HTR-8/SVneo (cell line): ENCODE measurements at regions not wholly inside any gene's neighbourhood (a gene's known extent, or its start where the extent isn't known, plus 50 kb on each side); places are given as distances from the start of the nearest gene placed in this dataset.

Source experiments
- DNase-seq: peaks from one replicate; pipeline ENCODE4 v3.0.0; 2011; ENCODE audit warnings: low spot score, mixed read lengths; ENCODE audit not compliant: insufficient read length
- FAIRE-seq: peaks from 2 replicates; lab custom pipeline; 2011; peaks lifted over from hg19 to GRCh38; lab: Jason Lieb, UNC

GRCh38 chr12:116399055-116399454, 121.6 kb upstream of the MED13L start:
- FAIRE-seq (no peak), DNase-seq (no peak)

DNA sequence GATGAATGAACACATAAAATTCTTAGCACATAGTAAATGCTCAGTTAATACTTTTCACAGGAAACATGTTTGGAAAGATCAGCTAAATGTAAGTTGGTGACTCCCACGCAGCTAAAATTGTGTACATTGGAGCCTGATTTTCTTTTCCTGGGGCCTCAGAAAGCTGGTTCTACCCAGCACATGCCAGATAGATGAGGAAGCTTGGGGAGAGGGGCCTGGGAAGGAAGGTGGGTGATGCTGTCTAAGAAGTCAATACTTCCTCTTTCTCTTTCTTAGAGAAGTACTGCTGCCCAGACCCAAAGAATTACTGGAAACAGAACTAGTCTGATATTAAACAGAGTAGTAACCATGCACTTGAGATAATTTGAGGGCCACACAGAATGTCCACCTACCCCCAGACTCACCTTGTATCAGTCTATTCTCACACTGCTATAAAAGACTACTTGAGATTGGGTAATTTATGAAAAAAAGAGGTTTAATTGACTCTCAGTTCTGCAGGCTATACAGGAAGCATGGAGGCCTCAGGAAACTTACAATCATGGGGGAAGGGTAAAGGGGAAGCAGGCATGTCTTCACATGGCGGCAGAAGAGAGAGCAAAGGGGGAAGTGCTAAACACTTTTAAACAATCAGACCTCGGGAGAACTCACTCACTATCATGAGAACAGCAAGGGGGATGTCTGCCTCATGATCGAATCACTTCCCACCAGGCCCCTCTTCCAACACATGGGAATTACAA, 123.3 kb upstream of the MED13L start:
- FAIRE-seq, result no peak
- no peak for DNase-seq

- DNase-seq (no peak), FAIRE-seq (no peak)
Measured at GRCh38 chr12:116401565-116401964, 124.1 kb upstream of the MED13L start.

GRCh38 chr12:116402163-116402939, 124.9 kb upstream of the MED13L start:
- no peak for FAIRE-seq
- no peak for DNase-seq

DNA sequence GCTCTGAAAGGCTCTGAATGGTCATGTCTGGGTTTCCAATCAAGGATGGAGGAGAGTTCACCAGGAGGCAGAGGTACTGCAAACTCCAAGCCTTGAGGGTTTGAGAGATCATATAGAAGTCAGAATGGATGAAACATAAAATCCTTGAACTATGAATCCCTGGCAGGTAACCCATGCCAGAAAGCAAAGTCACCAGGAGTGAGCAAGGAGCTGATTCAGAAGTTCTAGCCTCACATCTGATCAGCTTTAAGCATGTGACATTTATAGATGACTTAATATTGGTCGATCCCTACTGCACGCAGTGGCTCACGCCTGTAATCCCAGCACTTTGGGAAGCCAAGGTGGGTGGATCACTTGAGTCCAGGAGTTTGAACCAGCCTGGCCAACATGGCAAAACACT, 126.1 kb upstream of the MED13L start:
- FAIRE-seq, result no peak
- DNase-seq, result no peak

DNA sequence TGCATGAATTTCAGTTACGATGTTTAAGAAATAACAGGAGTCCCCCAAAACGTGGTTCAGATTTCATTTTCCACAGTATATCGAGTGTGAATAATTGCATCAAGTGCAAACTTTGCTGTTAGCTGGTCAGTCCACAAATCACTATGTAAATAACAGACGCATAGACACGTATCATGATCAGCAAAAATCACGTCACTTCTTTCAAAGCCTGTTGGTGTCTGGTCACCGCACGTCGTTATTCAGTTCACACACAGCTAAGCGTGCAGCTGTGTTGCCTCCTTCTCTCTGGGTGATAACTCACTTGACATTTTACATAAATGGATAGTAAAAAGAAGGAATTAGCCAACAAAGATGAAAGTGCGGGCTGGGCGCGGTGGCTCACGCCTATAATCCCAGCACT, 126.8 kb upstream of the MED13L start:
- no peak for DNase-seq
- no peak for FAIRE-seq

DNA sequence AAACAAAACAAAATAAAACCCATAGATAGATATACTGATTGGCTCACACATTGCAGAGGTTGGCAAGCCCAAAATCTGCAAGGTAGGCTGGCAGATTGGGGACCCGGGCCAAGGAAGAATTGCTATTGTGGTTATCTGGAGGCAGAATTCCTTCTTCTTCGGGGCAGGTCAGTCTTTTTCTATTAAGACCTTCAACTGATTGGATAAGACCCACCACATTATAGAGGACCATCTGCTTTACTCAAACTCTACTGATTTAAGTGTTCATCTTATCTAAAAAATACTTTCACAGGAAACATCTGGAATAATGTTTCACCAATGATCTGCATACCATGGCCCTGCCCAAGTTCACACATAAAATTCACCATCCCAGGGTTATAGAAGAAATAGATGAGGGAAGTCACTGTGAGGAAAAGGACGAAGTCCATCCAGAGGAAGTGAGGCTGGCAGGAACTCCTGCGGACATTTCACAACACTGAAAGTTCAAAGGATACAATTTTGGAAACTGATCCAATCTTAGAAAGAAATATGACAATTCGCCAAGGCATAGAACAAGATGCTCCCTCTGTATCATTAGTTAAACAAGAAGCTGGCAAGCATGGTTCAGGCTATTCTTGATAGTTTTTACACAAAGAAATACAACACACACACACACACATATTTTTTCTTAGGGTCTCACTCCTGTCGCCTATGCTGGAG, 127.6 kb upstream of the MED13L start:
- DNase-seq, result no peak
- no peak for FAIRE-seq

GRCh38 chr12:116406529-116406928, 129.0 kb upstream of the MED13L start:
- FAIRE-seq (peak; percentile 92), DNase-seq (peak; percentile 87)

GRCh38 chr12:116408489-116409250, 131.2 kb upstream of the MED13L start:
- FAIRE-seq (no peak), DNase-seq (no peak)

DNA sequence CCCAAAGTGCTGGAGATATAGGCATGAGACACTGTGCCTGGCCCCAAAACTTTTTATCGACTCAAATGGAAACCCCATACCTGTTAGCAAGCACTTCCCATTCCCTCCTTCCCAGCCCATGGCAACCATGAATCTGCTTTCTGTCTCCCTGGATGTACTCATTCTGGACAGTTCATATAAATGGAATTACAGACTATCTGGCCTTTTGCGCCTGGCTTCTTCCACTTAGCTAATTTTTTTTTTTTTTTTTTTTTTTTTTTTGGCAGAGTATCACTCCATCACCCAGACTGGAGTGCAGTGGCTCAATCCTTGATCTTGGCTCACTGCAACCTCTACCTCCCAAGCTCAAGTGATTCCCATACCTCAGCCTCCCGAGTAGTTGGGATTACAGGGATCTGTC, 134.5 kb upstream of the MED13L start:
- no peak for DNase-seq

GRCh38 chr12:116414891-116415290, 137.4 kb upstream of the MED13L start:
- no peak for FAIRE-seq
- no peak for DNase-seq

More for the DNA sequence above, 134.5 kb upstream of the MED13L start:
- FAIRE-seq, result no peak

GRCh38 chr12:116415408-116416108, 138.1 kb upstream of the MED13L start:
- peak; percentile 92 for FAIRE-seq
- no peak for DNase-seq

- no peak for DNase-seq
- FAIRE-seq, result no peak
Measured at GRCh38 chr12:116416166-116416565, 138.7 kb upstream of the MED13L start.

DNA sequence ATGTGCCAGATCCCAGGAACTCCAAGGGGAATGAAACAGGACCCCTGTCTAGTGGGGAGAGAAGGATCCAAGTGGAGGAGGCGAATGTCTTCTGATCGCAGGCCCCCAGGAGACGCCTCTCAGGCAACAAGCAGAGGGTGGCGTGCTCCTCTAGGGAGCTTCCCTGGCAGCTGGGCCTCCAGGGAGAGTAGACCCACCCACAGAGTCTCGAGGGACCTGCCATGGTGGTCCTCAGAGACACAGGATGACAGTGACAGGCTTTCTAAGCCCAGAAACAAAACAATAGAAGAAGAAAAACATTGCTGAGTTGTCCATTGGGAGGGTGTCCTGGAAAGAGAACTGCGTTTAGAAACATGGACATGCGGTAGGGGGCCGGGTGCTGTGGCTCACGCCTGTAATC, 140.6 kb upstream of the MAP1LC3B2 start:
- FAIRE-seq (no peak), DNase-seq (no peak)

GRCh38 chr12:116420227-116420880, 138.8 kb upstream of the MAP1LC3B2 start:
- DNase-seq (no peak), FAIRE-seq (no peak)

DNA sequence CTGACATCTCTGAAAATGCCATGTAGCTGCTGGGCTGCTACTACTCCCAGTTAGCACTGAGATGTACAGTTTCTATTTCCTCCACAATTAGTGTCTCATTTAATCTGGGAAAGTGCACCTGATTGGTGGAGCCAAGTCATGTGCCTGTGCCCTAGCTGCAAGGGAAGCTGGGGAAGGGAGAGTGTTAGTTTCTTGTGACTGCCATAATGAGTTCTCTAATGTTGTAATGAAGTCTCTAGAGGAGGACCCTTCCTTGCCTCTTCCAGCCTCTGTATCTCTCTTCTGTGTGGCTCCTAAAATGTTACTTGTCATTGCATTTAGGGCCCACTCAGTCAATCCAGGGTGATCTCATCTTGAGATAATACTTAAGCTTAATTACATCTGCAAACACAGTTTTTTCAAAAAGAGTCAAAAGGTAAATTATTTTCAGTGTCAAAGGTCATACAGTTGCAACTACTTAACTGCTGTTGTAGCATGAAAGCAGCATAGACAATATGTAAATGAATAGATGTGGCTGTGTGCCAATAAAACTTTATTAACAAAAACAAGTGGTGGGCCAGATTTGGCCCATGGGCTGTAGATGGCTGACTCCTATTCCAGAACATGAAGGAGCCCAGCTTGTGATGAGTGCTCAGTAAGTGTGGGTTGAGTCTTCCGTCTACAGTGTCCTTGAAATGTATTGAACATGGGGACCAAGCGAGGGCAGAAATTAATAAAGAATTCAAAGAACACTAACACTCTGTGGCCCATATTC, 137.2 kb upstream of the MAP1LC3B2 start:
- no peak for FAIRE-seq
- no peak for DNase-seq

GRCh38 chr12:116423094-116423493, 136.1 kb upstream of the MAP1LC3B2 start:
- peak; percentile 46 for DNase-seq
- no peak for FAIRE-seq
